GM21515 (cell line): ENCODE measurements at regions not wholly inside any gene's neighbourhood (a gene's known extent, or its start where the extent isn't known, plus 50 kb on each side); places are given as distances from the start of the nearest gene placed in this dataset.

Experiments used
- ATAC-seq: cut with Tn5 transposase; IDR thresholded peaks from one replicate; pipeline ENCODE4 v1.9.1; 2021; ENCODE audit not compliant: unreplicated experiment

DNA sequence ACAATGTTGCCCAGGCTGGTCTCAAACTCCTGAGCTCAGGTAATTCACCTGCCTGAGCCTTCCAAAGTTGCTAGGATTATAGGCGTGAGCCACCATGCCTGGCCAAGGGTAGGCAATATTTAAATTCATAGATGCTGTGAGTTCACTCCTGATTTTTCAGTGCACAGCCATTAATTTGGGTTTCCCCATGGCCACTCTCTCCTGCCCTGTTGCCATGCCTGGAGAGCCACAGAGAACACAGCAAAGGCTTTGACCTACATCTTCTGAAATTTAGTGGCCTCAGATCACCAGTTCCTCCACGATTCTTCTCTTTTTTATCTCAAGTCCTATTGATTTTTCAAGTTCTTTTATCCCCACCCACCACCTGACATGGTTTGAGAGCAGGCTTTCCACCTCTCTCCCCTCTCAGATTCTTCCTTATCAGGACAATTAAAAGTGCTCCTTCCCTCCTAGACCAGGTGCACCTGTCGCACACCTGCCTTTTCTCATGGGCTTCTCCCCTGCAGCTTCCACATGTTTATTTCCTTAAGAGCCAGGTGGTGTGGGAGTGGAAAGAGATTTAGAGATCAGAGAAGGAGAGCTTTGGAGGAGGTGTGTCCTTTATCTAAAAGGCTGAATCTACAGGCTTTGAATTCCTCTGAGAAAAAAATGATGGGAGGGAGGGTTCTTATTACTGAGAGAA lies 123.8 kb downstream of the ADRA2A start:
- ATAC-seq = no peak

DNA sequence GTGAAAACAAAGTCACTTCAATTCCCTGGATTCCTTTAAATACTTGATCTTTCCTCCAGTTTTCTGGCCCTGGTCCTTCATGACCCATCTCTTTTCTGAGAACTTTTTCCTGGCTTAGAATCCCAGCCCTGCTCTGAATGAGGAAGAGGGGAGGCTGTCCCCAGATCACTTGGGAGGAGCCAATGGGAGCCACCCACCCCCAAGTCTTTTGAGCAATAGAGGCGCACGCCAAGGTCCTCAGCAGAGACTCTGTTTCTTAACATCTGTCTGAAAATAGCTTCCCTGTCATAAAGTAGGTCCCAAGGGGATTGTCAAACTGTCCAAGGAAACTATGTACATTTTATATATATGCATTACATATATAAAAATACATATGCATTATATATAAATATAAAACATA lies 126.8 kb downstream of the ADRA2A start:
- ATAC-seq = no peak

DNA sequence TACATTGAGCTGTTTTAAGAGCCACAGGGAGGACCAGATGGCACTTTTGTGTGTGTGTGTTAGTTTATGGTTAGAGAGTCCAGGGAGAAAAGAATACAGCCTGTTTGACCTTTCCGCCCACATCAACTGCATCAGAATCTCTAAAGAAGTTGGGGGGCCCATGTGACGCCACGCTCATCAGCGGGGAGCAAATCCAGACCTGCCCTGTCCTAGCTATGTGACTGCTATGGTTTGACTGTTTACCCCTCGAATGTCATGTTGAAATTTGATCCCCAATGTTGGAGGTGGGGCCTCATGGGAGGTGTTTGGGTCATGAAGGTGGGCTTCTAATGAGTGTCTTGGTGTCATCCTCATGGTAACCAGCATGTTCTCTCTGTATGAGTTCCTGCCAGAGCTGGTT lies 128.0 kb downstream of the ADRA2A start:
- ATAC-seq = no peak

DNA sequence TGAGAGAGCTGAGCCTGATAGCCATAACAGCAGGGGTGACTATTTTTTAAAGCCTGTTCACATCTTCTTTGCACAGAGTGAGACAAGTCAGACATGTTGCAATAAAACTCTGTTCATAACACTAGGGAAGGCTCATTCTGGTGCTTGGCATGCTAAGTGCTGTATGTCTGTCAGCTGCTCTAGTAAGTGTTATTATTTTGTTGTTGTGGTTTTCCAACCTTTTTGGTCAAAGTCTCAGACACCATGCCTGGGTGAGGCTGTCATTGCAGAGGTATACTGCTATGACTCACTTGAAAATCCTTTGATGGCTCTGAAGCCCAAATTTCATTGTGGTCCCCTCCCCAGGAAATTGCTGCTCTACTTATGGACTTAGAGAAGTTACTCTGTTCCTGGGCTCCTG lies 129.7 kb downstream of the ADRA2A start:
- ATAC-seq = no peak

DNA sequence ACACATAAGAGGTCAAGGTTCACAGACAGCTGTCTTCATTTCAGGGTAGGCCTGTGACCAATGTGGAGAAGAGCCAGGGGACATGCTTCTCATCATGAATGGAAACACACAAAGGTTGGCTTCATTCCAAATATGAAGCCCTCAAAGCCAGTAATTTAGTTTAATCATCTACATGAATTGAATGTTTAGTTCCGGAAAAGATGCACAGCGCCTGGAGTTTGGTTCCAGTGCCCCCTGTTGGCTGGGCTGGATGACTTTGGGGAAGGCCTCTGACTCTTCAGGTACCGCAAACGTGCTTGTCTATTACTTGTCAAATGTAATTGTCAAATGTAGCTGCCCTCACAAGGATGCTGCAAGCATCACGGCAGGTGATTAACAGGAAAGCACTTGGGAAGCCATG lies 130.7 kb downstream of the ADRA2A start:
- ATAC-seq = no peak

DNA sequence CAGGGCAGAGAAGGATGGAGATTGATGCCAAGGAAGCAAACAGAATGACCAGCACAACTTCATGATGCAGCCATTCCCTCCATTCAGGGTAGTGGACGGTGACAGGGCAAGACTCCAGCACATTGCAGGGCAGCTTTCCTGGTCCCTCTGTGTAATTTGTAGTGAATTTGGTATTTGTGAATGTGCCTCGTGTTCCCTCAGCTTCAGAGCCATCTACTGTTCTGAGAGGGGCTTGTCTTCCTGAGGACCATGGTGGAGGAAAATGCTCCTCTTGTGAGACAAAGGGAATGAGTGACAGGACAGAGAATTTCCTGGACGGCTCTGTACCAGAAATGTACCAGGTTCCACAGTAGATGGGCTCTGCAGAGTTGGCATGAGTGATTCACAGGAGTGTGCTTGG lies 132.1 kb downstream of the ADRA2A start:
- ATAC-seq = no peak

DNA sequence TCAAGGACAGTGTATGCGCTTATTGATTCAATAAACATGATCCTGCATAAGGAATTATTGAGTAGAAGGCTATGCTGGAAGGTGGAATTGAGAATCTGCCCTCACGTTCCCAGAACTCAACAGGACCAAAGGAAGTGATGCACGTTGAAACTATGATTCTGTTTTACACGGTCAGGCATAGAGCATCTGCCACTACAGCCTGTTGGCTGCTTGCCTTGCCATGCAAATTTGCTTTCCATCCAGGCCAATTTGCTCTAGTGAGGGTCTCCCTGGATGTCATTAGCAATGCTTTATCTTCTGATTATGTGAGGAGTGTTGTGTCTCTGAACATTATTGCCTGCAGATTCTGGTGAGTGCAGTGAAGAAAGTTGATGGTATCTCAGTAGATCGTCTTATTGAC lies 132.9 kb downstream of the ADRA2A start:
- no peak for ATAC-seq

DNA sequence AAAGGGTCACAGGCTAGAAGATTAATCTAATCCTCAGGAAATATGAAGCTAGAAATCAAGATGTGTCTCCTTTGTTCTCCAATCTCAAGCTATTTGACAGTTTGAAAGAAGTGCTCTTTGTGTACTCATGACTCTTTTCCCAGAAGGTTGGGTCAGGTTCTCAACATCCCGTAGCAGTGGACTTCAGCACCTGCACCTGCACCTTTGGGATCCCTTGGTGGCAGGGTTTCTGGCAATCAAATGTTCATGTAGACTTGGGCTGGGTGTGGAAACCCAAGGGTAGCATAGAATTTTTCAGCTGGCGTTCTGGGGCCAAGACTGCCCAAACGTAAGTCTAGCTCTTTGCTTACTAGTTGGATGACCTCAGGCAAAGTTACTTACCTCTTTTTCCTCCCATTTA lies 134.4 kb downstream of the ADRA2A start:
- ATAC-seq = no peak

DNA sequence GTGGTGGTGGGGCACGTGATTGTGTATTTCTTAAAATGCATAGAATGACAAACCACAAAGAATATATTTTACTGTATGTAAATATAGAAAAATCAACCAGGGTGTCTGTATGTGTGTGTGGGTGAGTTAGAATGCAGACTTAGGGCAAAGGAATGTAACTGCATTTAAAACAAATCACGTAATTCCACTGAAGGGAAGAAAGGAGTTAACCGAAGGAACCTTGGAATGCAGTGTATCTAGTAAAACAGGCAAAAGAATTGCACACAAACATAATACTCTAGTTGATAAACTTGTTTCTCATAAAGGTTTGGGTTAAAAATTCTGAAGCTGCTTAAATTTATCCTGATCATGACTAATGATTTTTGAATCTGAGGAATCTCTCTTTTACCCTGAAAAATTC lies 134.9 kb downstream of the ADRA2A start:
- ATAC-seq = no peak

DNA sequence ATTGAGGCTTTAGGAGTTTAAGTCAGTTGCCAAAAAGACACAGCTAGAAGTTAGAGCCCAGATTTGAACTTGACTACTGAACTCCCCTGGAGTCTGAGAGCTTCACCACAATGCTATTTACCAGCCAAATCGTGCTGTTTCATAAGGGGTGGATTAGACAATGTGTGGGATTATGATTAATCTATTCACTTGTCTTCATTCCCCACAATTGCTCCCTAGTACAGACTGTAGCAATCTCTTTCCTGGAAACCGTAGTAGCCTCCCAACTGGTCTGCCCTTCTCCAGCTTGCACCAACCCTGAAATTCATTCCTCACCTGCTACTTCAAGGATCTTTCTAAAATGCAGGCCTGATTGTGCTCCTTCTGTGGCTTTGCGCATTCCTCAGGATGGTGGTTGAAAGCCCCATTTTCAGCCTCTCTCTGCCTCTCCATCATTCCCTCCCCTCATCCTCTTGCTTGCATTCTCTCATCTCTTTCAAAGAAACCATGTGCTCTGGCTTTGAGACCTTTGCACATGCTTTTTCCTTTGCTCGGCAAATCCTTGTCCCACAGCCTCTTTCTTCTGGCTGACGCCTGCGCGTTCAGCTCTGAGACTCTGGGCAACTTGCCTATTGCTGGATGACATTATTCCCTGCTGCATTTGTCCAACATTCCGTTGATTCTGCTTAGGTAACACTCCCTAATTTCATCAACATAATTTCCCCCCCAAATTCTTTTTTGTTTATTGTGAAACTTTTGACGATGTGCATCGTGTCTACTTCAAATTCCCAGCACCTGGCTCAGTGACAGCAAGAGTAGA lies 145.1 kb downstream of the ADRA2A start:
- ATAC-seq = no peak

DNA sequence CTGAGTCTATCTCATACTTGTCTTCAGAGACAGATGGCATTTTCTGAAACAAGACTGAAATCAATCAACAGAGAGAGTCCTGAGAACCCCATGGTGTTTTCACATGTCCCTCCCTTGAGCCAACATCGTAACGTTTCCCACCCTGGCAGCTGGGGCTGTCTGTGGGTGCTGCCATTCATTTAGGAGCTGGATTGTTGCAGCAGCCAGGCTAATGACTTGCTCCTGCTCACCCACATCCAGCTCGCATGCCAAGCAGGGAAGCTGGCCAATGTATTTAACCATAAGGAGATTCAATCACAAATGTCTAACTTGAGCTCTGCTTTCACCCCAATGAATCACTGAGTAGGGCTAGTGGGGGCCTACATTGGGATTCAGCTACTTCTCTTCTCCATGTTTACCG lies 146.1 kb downstream of the ADRA2A start:
- no peak for ATAC-seq

DNA sequence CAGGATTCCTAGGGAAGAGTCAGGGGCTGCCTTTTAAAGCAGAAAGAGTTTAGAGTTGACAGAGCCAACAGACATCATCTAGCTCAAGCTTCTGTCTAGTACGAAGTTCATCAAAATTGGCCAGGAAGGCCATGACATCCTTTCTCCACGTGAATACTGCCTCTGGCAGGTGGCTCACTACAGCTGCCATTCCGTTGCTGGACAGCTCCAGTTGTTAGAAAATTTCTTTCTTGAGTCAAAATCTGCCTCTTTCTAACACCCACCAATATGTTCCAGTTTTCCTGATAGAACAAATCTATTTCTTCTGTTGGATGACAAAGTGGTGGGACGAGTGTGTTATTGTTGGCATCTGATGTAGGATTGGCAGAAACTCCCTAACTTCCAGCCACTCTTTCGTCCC lies 154.9 kb downstream of the ADRA2A start:
- no peak for ATAC-seq

DNA sequence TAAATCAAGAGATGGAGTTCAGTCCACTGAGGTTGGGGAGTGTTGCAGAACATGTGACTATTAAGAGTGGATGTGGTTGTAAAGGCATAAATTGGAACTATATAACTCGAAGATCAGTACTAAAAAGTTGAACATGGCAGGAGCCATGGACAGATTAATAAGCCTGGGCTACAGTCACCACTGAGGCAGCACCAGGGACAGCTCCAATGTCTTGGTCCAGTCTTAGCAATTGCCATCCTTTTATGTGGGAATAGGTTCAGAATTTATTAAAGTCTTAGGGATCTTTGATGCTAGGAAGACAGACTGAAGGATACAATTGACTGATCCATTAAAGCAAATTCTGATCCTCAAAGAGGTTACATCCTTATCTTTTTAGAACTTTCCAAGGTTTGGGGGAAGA lies 156.6 kb downstream of the ADRA2A start:
- ATAC-seq = no peak

DNA sequence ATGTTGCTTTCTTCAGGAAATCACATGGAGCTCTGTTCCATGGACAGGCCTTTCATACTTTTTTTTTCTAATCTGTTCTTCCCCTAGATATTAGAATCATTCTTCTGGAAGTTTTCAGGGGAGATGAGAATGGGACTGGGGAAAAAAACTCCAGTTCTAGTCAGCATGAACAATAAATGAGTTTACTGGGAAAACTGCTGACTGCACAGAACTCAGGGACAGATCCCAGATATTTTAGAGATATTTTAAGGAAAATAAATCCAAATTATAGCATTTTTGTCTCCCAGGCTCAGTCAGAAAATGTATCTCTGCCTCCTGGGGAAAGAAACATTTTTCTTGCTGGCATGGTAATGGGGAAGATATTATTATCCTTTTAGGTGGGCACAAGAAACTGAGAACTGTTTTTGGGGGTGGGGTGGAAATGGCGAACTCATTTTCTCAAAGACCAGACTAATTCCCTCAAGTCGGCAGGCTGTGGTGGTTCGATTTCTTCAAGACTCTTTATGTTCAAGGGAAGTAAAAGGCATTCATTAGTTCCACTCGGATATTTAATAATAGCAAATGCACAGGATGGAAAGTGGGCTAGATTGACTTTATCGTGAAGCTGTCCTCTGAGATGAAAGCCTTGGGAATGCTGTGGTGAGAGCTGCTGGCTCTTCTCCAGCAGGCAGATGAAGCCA lies 157.5 kb downstream of the ADRA2A start:
- ATAC-seq = no peak

DNA sequence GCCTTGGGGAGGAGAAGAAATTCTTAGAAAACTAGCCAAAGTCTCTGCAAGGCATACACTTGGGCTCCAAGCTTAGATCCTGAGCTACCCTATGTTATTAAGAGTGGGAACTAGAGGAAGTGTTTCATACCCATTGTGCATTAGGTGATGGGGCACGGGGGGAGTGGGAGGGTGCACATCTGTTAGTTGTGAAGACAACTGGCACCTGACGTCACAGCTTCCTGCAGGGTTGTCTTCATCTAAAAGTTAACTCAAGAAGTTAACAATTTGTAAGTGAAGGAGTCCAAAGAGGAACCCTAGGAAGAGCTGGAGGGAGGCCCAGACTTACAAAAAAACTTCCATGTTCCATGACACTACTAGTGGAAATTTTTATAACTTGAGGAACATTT lies 158.1 kb downstream of the ADRA2A start:
- ATAC-seq = no peak

DNA sequence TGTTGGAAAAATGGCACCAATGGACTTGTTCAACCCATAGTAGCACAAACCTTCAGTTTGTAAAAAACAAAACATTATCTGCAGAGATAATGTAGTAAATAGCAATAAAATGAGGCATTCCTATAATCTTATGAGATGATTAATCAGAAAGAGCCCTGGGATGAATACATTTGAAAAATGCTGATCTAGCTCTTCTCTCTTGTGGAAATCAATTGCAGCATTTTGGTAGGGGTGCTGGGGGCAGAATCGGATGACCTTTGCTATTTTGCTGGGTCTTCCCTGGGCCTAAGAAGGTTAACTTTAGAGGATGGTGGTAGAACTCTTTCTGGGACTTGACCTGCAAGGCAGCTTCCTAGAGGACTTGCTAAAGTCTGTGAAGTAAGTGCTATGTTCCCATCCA lies 163.5 kb downstream of the ADRA2A start:
- ATAC-seq = no peak

DNA sequence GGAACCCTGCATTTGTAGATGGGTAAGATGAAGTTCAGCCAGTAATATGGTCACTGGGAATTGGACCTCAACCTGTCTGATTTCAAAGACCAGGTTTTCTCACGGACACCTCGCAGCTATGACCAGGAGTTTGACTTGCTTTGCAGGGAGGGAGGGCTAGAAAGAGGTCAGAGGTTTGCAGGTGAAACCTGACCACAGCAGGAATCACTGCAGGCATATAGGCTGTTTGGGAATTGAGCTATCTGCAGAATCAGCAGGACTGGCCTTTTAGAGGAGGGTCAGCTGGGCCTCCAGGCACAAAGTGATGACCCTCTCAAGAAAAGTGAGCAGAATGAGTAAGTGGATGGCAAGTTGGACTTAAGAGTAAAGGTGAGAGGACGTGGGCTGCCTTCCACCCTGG lies 166.3 kb downstream of the ADRA2A start:
- no peak for ATAC-seq

DNA sequence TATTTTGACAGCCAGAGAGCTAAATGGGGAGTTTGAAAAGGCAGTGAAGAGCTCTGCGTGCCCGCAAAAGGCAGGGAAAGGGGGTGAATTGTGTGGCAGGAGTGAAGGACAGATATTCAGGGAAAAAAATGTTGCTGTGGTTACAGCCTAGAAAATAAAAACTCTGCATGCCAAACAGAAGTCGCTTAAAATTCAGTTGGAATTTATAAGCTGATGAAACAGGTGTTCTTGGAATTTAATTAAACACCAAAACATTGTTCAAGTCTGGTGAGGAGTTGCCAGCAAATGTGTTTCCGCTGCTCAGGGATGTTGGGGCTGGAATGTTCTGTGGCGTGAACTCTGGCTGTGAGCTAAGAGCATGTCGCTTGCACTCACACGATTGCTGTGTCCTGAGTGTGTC lies 169.3 kb downstream of the ADRA2A start:
- no peak for ATAC-seq

DNA sequence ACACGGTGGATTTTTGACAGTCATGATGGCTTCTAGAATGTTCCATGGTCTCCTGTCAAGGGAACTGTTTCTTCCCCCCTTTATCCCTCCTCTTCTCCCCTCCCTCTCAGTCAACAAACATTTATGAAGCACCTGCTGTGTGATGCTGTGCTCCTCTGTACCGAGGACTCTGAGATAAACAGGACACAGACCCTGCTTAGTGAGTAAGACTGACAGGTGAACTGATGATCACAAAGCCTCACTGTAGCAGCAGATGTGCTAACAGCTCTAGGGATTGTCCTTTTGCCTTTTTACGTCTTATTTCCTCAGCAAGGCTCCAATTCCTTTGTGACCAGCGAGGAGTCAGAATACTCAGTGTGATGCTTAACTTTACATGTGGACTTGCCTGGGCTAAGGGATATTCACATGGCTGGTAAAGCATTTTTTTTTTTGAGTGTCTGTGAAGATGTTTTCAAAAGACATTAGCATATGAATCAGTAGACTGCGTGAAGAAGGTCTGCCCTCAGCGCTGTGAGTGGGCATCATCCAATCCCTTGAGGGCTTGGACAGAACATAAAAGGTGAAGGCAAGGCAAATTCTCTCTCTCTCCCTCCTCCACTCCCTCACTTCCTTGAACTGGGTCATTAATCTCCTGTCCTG lies 170.1 kb downstream of the ADRA2A start:
- ATAC-seq = no peak

DNA sequence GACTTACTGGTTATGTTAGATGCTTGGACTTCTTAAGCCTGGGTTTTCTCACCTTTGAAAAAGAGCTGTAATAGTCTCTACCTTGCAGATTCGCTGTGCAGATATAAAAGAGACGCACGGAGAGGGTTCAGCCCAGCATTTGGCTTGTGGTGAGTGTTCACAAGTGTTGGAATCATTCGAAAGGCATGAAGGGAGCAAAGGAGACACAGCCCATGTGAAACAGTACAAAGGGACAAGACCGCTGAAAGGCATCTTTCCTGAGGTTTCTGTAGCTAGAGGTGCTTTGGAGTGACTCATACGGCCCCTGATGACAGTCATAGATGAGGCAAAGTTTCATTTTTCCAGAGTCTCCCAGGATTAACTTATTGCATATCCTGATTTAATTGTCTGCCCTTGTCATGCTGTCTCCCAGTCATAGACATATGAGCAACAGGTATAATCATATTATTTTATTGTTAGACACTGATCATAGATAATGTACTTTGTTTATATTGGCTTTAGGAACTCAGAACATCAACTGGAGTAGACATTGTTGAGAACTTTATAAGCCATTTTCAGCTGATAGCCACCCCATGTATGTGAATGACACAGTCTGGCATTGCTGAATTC lies 171.1 kb downstream of the ADRA2A start:
- ATAC-seq = no peak

DNA sequence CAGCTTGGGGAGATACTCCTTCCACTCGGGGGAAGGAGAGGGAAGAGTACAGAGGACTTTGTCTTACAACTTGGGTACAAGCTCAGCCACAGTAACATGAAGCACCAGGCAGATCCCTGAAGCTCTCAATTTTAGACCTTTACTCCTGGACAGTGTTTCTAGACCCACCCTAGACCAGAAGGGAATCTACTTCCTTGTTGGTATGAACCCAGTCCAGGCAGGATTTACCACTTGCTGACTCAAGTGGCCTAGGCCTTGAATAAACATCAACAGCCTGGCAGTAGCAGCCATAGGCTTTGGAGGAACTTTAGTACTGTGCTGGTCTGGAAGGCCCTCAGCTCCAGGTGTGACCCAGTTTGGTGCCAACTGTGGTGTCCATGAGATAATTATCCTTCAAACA lies 173.1 kb downstream of the ADRA2A start:
- ATAC-seq = no peak
